ENCODE measurements at regions not wholly inside any gene's neighbourhood (a gene's known extent, or its start where the extent isn't known, plus 50 kb on each side); places are given as distances from the start of the nearest gene placed in this dataset.
"Not testable (repeated sequence)": the region's sequence is repeated elsewhere in the genome, so short reads cannot be mapped to it uniquely, and the experiment has no call there.

DNA sequence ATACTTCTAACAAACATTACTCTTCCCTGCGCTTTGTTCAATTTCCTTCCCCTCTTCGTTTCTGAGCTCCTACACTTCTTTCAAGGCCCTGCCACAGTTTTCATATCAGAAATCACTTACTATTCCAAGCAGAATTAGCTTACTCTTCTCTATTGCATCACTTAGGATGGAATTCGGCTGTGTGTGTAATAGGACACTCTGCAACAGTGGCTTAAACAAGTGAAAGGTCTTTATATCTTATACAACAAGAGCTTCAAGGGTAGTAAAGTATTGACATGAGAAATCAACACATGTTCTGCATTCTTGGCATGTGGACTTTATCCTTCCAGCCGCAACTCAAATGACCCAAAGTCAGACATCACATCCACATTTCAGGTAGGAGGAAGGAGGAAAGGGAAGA, 279.6 kb downstream of the PCDH20 start:
- DNase-seq = no peak

DNA sequence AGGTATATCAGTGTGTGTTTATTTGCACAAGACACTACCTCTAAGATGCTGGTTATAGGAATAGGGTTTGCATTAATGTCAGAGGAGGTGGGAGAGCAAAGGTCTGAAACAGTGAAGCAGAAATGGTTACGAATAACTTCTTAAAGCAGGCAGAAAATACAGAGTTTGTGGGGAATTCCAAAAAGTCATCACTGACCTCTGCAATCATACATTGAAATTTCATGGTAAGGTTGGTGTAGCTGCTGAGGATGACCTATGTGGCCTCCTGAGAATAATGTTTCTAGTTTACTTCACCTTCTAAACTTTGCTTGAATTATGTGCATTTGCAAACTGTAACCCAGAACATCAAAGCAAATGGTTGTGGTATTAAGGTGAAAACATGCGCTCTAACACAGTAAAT, 280.1 kb downstream of the PCDH20 start:
- no peak for DNase-seq

DNA sequence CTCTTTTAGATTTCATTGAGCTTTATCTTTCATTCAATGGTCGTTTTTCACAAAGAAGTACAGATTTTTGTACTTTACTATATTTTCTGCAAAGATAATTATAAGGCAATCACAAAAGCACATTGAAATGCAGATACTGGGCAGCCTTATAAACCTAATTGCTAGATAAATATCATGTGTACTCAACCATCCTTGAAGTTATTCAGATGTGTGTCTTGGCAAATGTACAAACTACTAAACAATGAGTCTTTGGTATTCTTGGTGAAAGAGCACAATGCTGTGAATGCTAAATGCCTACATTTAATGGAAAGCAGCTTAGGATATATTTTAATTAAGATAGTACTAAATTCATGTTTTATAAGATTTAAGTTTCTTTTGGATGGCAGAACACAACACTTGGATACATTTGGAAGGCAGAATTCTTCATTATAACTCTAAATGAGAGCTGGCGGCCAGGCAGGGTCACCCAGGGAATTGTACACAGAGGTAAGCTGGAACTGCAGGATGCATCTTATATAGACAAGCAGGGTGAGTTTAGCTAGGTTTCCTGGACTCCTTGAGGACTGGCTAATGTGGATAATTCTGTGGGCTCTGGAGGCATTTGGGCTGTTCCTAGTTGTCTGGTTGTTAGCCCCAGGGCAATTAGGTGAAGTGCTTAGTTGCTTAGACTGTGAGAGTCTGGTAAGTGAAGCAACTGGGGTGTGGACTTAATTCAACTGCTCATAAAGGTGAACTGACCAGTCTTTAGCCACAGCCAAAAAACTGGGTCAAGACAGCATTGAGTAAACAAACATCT, 286.6 kb downstream of the PCDH20 start:
- DNase-seq = no peak

DNA sequence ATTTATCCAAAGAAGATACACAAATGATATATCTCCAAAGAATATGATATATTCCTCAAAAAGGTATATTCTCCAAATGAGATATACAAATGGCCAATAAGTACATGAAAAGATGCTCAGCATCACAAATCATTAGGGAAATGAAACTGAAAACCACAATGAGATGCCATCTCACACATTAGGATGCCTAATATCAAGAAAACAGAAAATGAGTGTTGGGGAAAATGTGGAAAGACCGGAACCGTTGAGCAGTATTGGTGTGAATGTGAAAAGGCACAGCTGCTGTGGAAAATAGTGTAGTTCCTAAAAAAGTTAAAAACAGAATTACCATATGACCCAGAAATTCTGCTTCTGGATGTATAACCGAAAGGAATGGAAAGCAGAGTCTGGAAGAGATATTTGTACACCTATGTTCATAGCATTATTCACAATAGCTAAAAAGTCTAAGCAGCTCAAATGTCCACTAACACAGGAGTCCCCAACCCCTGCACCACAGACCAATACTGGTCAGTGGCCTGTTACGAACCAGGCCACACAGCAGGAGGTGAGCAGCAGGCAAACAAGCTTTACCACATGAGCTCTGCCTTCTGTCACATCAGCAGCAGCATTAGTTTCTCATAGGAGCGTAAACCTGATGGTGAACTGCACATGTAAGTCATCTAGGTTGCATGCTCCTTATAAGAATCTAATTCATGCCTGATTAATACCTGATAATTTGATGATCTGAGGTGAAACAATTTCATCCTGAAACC, 291.9 kb downstream of the PCDH20 start:
- DNase-seq = no peak

DNA sequence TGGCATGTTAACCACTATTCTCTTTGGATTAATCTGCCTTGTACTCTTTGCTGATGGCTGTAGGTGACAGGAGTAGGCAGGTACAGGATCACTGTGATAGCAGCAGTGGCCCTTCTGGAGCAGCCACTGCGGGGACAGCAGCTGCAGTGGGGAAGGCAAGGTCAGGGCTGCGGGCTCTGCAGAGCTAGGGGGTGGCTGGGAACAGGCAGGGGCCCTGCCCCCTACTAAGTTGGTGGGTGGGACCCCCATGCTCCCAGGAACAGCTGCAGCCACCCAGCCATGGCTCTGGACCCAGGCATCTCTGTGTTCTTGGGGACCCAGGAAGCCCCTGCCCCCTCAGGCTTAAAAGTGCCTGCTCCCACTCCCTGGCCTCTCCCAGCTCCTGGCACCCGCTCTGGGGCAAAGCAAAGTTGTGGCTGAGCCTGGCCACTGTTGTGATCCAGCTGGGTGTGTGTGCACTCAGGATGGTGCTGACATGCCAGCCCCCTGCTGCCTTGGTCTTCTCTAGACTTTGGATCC, 302.4 kb downstream of the PCDH20 start:
- DNase-seq = no peak

DNA sequence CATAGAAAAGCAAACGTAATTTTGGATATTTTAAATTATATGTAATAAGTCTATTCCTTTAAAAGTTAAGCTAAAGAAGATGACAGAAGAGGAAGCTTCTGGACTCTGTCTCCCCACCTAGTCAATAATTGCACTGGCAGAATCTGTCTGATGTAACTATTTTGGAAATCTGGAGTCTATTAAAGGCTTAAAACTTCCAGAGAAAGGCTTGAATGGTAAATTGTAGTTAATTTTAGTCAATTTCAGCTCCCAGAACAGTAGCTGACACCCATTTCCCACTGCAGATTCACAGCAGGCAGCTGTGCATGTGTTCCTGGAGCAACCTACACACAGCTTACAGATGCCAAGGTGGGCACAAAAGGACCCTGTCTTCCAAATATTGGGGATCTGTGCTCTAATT, 304.1 kb downstream of the PCDH20 start:
- no peak for DNase-seq

DNA sequence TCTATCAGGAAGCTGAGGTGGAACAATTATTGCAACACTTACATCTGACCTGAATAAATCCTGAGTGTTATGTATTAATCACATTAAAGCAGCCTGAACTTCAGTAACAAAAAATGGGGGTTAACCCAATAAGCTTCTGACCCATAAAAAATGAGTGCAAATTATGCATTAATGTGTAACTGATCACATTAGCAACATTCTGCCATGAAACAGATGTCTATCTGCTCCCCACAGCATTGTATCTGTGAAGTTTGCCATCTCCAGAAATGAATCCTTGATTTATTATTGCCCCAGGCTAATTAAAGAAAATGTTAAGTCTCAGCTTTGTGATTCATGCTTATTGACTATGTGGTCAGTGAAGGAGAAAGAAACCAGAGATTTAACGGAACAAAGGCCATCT, 304.9 kb downstream of the PCDH20 start:
- no peak for DNase-seq

DNA sequence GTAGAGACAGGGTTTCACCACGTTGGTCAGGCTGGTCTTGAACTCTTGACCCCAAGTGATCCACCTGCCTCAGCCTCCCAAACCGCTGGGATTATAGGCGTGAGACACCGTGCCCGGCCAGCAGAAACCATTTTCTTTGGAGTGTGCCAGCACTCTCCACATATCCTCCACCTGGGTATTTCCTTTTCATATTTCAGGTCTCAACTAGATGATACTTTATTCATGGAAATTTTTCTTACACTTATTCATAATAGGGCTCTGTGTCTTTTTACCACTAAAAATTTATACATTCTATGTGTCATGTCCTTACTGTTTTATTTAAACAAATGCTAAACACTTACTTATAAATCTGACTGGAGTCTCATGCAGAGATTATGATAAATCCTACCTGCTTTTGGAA, 305.9 kb downstream of the PCDH20 start:
- DNase-seq = no peak

DNA sequence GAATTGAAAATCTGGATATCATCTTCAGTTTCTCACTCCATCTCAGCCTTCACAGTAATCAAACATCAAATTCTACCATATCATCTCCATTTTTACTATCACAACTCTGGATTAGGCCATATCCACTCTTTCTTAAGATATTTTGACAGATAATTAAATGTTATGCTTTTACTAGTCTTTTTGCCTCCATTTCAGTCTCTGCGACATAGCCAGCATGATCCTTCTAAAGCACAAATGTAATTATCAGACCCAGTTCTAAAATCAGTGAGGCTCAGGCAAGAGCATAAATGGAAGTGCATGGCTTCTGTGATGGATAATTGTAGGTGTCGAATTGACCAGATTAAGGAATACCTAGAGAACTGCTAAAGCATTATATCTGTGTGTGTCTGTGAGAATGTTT, 307.7 kb downstream of the PCDH20 start:
- no peak for DNase-seq

DNA sequence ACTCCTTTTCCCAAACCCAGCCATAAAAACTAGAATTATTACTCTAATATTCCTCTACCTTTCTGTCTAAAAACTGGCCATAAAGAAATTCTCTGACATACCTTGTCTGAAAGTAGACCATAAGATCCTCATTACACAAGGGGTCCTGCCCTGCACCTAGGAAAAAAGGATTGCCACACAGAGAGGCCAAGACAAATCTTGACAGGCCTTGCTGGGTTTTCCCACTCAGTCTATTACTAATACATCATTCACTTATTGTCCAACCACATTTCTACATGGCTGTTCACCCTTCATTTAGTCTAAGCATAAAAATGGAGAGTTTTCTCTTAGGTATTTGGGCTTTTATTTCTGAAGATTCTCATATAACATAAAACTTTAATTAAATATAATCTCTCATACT, 319.8 kb downstream of the PCDH20 start:
- DNase-seq = no peak

DNA sequence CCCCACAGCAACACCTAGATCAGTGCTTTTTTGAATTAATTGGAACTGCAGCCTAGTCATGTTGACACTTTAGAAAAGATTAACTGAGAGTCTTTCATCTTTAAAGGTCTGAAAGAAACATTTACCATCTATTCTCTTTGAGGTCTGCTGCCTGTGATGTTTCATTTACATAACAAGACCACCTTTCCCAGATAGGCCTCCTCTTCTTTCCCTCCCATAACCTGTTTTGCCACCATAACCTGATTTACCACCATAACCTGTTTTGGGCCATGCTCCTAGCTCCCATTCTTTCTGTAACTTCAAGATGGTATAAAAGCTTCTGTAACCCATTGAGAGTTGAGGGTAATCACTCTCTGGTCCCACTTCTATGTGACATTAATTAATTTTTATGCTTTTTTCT, 320.8 kb downstream of the PCDH20 start:
- no peak for DNase-seq

DNA sequence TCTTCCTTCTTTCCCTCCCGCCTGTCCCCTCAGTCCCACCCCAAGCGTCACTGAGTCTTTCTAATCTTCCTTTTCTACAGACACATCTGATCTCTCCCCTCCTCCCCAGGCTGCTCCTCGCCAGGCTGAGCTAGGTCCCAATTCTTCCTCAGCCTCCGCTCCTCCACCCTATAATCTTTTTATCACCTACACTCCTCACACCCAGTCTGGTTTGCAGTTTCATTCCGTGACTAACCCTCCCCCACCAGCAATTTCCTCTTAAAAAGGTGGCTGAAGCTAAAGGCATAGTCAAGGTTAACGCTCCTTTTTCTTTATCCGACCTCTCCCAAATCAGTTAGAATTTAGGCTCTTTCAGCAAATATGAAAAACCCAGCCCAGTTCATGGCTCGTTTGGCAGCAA, 325.8 kb downstream of the PCDH20 start:
- not testable (repeated sequence) for DNase-seq

DNA sequence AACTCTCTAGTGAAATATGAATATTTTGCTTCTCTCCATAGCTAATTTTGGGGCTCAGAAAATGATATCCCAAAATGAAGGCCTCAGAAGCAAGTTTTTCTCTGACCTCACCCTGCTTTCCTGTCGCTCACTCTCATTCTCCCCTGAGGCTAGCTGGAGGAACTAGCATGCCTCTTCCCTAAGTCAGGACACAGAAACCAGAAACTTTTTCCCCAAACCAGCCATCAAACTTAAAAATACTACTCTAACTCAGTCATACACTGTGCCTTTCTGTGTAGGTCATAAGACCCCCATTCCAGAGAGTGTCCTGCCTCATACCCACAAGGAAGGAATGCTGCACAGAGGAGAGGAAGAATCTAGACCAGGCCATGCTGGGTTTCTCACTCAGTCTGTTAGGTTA, 329.6 kb downstream of the PCDH20 start:
- DNase-seq = no peak

DNA sequence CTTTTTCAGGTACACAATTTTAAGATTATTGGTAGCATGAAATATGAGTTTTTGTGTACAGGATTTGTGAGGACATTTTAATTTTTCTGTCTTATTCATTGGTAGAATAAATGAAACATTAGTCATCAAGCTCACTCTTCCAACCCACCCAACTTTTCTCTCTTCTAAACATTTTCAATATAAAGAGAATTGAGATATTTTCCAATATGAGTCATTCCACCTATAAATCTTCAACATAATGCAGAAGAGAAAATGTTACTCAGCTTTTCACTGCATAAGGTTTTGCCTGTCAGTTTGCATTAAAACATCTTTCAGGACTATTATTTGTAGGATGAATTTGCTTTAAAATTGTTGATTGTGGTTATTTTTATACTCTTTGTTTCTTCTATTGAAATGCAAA, 330.7 kb downstream of the PCDH20 start:
- no peak for DNase-seq

DNA sequence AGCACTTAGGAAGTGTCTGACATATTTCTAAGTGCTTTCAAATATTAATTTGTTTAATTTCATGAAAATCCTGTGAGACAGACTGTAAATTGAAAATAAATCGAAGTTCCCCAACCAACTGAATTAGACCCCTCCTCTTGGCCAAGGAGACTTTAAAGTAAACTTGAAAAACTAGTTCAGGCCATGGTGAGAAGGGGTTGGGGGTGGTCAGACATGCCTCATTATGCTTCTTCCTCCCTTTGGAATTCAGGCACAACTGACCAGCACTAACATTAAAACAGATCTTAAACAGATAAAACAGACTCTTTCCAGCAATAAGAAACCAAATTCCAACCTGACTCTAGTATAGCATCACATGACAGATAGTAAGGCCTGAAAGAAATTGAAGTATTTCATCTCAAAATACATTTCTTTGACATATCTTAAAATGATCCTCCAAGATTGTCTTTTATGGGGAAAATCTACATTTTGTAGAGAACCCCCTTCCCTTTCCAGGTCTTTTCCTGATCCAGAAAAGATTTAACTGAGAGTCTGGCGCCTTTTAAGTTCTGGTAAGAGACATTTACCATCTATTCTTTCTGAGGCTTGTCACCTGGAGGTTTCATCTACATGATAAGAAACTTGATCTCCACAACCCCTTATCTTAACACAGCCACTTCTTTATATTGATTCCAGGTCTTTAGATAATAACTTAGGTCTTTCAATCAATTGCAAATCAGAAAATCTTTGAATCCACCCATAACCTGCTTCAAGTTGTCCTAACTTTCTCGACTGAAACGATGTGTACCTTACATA, 336.5 kb downstream of the PCDH20 start:
- DNase-seq = no peak

DNA sequence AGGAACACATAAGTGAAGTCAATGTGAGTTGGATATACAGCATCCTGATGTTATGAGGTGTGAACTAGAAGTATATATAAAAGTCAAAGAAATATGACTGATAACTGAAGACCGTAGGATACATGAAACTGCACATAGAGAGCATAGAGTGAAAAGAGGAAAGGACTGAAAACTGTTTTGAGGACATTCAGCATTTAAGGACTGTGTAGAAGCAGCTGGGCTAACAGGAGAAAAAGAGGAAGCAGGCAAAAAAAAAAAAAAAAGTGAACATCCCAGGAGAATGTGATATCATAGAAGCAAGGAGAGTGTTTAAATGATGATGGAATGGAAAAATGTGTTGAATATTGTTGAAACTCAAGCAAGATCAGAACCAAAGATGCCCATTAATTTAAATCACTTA, 363.5 kb downstream of the PCDH20 start:
- no peak for DNase-seq

DNA sequence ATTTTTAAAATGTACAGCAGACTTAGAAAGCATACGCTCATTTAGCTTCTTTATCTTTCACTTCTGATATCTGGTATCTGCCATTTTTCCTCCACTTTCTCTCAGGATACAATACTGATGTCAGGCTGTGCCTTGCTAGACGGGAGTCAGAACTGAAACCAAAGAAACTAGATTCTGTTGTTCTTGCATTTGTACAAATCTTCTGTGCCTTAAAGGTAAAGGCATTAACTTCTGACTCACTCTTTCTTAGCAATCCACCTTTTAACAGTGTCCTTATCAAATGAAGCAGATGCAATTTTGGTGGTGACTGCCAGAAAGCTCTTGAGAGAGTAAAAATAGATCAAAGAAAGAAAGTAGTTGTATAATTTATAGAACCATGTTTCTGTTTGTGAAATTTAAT, 370.4 kb downstream of the PCDH20 start:
- DNase-seq = no peak

DNA sequence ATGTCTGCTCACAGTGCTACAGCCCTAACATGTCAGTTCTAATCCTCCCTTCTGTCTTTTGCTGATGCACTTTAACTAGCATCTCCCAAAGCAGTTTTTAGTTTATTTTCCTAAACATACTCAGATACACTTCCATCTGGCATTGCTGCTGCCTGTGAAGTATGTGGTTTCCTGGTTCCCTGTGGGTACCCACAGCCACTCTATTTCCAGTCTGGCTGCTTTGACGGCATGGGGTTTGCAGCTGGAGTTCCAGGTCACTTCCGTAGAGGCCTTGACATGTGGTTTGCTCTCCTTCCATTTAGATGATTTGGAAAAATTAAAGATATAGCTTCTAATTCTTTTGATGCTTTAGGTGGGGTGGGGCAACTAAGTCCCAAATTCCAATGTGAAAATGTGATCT, 375.5 kb downstream of the PCDH20 start:
- DNase-seq = no peak

DNA sequence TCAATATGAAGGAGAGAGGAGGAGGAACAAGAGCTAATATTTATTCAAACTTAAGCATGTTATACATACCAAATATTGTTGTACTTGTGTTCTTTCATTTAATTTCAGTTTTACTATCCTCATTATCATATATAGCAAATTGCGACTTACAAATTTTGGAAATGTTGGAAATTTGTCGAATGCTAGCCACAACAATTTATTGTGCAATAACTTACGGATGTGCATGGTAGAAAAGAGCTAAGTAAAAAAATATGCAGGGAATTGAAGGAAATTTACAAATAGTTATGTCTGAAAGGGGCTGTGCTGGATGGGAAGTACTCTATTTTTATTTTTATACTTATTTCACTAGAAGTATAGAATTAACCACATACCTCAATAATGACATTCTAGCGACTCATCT, 376.3 kb downstream of the PCDH20 start:
- DNase-seq = no peak

DNA sequence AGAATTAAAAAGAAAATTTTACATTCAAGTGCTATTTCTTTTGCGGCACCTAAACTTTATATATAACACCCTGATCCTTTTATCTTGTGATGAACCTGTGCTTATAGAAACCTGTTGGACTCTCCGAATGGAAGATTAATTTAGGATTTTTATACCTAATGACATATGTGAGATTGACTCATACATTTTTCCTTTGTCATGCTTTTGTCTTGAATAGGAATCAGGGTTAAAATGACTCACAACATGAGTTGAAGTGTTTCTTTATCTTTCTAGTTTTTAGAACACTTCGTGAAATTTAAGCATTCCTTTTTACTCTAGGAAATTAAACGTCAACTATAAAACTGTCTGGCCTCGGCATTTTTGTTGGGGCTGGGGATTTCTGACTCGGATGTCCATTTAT, 378.9 kb downstream of the PCDH20 start:
- DNase-seq = no peak

DNA sequence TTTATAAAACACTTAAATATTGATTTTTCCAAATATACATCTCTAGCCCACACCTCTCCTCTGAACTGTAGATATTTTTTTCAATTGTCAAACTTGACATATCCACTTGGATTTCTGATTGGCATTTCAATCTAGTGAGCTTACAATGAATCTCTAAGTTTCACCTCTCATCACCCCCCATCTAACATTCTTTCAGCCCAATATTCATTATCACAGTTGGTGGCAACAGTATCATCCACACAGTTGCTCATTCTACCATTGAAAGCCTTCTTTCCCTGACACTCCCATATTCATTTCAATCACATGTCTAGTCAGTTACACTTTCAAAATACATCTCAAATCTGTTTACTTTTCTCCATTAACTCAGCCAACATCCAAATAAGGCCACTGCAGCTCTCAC, 385.2 kb downstream of the PCDH20 start:
- no peak for DNase-seq

DNA sequence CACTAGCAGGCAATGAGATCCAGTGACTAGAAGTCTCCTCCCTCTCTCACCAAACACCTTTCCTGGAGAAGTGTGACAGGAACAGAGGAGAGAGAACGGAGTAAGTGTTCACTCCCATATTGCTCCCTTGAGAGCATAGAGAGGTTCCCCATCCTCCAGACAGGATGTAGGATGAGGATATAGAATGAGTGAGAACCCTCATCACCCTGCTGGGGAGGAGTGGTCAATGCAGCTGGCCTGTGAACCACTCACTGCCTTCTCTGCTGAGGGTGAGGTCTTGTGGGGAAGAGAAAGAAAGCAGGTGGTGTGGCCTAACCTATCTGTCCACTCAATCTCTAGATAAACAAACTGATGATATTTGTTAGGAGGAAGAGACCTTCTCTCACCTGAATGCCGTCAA, 386.6 kb downstream of the PCDH20 start:
- no peak for DNase-seq

DNA sequence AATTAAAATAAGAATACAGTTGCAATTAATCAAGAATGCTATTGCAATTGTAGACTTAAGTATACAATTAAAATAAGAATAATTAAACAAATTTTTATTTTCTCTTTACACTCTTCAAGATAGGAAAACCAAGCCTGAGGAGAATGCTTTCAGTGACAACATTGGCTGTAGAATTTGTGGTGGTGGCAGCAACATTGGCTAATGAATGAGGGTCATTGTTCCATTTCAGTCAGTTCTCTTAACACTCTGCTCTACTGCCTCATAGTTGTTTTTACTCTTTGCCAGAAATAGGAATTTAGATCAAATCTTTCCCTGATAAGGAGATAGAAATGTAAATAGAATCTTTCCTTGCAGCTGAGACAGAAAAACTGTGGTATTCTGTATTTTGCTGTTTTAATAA, 391.6 kb downstream of the PCDH20 start:
- DNase-seq = no peak

DNA sequence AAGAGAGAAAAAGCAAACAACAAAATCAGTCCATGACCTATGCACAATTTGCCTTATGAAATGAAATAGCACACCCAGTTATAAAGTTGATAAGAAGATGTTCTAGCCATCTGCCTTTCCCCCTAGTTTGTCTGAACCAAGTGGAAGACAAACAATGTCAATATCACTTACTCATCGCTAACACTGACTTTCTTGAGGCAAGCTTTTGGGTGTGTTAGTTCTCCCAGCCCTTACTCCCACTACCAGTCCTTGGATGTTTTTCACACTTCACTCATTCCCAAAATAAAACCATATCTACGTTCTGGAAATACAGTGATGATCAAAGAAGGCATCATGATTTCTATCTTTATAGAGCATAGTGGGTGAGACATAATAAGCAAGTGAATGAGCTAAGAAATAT, 393.8 kb downstream of the PCDH20 start:
- no peak for DNase-seq

Data from NCI-H1436 treated with DMSO at 0.1 percent for 48 hours (cell line).